Stomach smooth muscle (tissue), 2 donors: ENCODE measurements at regions not wholly inside any gene's neighbourhood (a gene's known extent, or its start where the extent isn't known, plus 50 kb on each side); places are given as distances from the start of the nearest gene placed in this dataset.

Source experiments
- H3K27ac ChIP-seq: one replicate; pipeline ENCODE4 v1.7.0; 2013; ENCODE audit warnings: mild to moderate bottlenecking, low read length, inconsistent platforms
- H3K27me3 ChIP-seq, 2 donors: one replicate each; pipeline ENCODE4 v1.7.0; 2013; ENCODE audit warnings: low read length in 2 of 2; ENCODE audit not compliant: insufficient read depth in 2 of 2, control insufficient read depth in 1 of 2
- H3K36me3 ChIP-seq, 2 donors: one replicate each; pipeline ENCODE4 v1.7.0; 2013; ENCODE audit warnings: low read length in 2 of 2; ENCODE audit not compliant: control insufficient read depth in 2 of 2, insufficient read depth in 2 of 2
- H3K4me1 ChIP-seq: one replicate; pipeline ENCODE4 v1.7.0; 2013; ENCODE audit warnings: low read length; ENCODE audit not compliant: control insufficient read depth, insufficient read depth
- H3K4me3 ChIP-seq, 2 donors: one replicate each; pipeline ENCODE4 v1.7.0; 2013; ENCODE audit warnings: low read length in 2 of 2
- H3K9ac ChIP-seq, 2 donors: one replicate each; pipeline ENCODE4 v1.7.0; 2013; ENCODE audit warnings: low read length in 2 of 2, mild to moderate bottlenecking in 1 of 2
- H3K9me3 ChIP-seq, 2 donors: one replicate each; pipeline ENCODE4 v1.7.0; 2013; ENCODE audit warnings: low read length in 2 of 2; ENCODE audit not compliant: control insufficient read depth in 2 of 2
- donor health status: healthy.
- donor health status: Pancreatic carcinoma.

- no peak overlapping the region for H3K4me3 ChIP-seq
- H3K36me3 ChIP-seq, result no peaks in the 10 kb centered on the region
- H3K4me1 ChIP-seq, result no peaks in the 10 kb centered on the region
- no peaks in the 10 kb centered on the region for H3K27me3 ChIP-seq
- no peak overlapping the region for H3K27ac ChIP-seq
- H3K9me3 ChIP-seq, result peaks cover 7 to 8% of the 10 kb centered on the region in 2 donors
- H3K9ac ChIP-seq, result no peak overlapping the region
Measured at GRCh38 chr6:917939-918338, 225.0 kb upstream of the EXOC2 start.

DNA sequence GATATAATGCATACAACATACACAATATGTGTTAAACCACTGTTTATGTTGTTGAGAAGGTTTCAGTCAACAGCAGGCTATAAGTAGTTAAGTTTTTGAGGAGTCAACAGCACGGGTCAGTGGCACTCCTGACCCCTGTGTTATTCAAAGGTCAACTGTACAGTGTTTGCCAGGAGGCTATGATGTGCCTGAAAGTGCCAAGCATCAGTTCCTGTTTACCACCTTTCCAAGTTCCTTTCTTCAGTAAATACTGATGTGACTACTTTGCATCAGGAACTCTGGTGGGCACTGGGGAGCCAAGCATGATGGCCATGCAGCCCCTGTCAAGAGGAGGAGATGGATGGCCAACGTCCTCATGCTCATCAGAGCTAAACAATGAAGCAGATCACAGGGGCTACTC is 224.4 kb upstream of the EXOC2 start:
- H3K27me3 ChIP-seq, result no peaks in the 10 kb centered on the region
- H3K9ac ChIP-seq, result no peak overlapping the region

GRCh38 chr6:916131-916530 is 223.2 kb upstream of the EXOC2 start:
- H3K27ac ChIP-seq, result no peak overlapping the region
- no peak overlapping the region for H3K4me3 ChIP-seq
- peaks cover 0 to 2% of the 10 kb centered on the region in 2 donors for H3K27me3 ChIP-seq
- H3K9me3 ChIP-seq, result peaks cover 1 to 3% of the 10 kb centered on the region in 2 donors
- H3K4me1 ChIP-seq, result peaks cover 5% of the 10 kb centered on the region
- no peak overlapping the region for H3K9ac ChIP-seq
- H3K36me3 ChIP-seq, result no peaks in the 10 kb centered on the region

More for the DNA sequence above, 224.4 kb upstream of the EXOC2 start:
- H3K4me3 ChIP-seq, result no peak overlapping the region
- H3K27ac ChIP-seq, result no peak overlapping the region
- H3K9me3 ChIP-seq, result peaks cover 7 to 8% of the 10 kb centered on the region in 2 donors
- no peaks in the 10 kb centered on the region for H3K36me3 ChIP-seq
- H3K4me1 ChIP-seq, result peaks cover 5% of the 10 kb centered on the region

DNA sequence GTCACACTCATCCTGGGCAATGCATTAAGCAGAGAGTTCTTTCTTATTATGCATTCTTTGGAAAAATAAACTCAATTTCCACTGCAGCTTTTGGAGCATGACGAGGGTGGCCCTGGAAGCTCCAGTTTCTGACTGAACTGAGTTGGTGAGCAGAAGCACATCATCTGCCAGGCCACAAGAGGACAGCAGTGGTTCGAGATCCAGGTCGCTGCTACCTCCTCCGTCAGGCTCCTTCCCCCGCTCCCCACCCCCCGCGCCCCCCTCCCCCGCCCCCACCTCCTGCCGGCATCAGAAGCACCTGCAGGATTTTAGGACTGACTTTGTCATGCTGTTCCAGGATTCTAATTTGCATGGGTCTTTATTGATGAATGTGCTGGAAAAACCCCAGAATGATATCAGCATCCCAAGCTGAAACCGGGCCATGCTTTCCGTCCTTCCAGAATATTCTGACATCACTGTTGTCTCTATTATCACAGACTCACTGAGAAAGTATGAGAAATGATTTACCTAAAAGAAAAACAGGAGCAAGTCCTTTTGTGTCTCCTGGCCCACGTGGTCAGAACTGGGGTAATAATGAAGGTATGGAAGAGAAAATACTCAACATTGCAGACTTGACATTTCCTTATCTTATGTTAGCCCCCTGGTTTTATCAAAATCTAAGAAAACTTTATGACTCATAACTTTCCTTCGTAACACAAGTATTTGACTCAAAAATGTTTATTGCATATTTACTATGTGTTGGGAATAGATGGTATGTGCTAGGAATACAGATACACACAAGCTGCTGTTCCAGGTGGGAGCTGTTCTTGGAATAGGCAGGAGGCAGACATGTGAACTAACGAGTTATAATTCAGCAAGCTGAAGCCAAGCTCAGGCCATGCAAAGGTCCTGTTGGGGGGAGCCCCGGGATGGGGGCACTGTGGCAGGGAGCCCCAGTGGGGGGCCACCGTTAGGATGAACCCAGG is 220.2 kb upstream of the EXOC2 start:
- Histone ChIP-seq H3K4me3 (no peak overlapping the region), H3K9ac (no peak overlapping the region), H3K27ac (no peak overlapping the region), H3K36me3 (no peaks in the 10 kb centered on the region), H3K4me1 (peaks cover 5% of the 10 kb centered on the region), H3K9me3 (no peaks in the 10 kb centered on the region), H3K27me3 (peaks cover 0 to 2% of the 10 kb centered on the region in 2 donors)

GRCh38 chr6:907928-908327 is 215.0 kb upstream of the EXOC2 start:
- Histone ChIP-seq H3K27me3 (peaks cover 0 to 2% of the 10 kb centered on the region in 2 donors), H3K27ac (no peak overlapping the region), H3K9me3 (no peaks in the 10 kb centered on the region), H3K4me1 (peaks cover 5% of the 10 kb centered on the region), H3K9ac (no peak overlapping the region), H3K36me3 (no peaks in the 10 kb centered on the region), H3K4me3 (no peak overlapping the region)

DNA sequence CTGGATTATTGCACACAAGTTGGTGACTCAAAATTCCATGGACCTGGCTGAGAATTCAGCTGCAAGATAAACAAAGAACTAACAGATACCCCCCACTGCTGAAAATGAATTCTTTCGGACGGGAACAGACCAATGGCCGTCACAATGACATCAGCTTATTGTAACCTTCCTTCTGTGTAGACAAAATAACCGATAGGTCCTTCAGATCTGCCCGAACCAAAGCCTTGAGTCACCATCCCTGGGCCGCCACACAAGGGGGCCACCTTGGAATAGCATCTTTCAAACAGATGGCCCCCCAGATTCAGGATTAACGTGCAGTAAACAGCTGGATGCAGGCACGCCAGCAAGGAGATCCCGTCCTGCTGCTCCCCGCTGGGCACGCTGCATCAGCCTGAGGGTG is 214.0 kb upstream of the EXOC2 start:
- Histone ChIP-seq H3K9ac (no peak overlapping the region), H3K36me3 (no peaks in the 10 kb centered on the region), H3K27me3 (peaks cover 0 to 2% of the 10 kb centered on the region in 2 donors), H3K27ac (no peak overlapping the region), H3K4me1 (peaks cover 7% of the 10 kb centered on the region), H3K9me3 (no peaks in the 10 kb centered on the region), H3K4me3 (no peak overlapping the region)

DNA sequence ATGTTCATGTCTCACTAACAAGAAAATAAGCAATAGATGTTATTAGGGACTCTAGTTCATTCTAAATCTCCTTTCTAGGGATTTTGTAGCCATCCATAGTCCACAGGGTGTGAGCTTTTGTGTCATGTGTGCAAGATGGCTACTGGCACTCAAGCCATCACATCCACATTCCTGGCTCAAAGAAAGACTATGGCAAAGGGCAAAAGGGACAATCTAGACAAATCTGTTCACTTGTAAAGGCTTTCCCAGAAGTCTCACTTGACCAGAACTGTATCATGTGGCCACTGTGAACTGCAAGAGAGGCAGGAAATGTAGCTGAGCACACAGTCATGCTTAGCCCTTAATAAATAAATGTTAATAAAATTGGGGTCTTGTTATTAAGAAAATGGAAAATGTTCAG is 212.6 kb upstream of the EXOC2 start:
- Histone ChIP-seq H3K4me1 (peaks cover 12% of the 10 kb centered on the region), H3K27ac (no peak overlapping the region), H3K36me3 (no peaks in the 10 kb centered on the region), H3K9ac (no peak overlapping the region), H3K27me3 (no peaks in the 10 kb centered on the region), H3K4me3 (no peak overlapping the region), H3K9me3 (no peaks in the 10 kb centered on the region)

- H3K9me3 ChIP-seq, result no peaks in the 10 kb centered on the region
- no peak overlapping the region for H3K4me3 ChIP-seq
- no peaks in the 10 kb centered on the region for H3K27me3 ChIP-seq
- H3K27ac ChIP-seq, result no peak overlapping the region
- H3K9ac ChIP-seq, result no peak overlapping the region
- peaks cover 13% of the 10 kb centered on the region for H3K4me1 ChIP-seq
- H3K36me3 ChIP-seq, result no peaks in the 10 kb centered on the region
Measured at GRCh38 chr6:904994-905393, 212.1 kb upstream of the EXOC2 start.

- H3K27ac ChIP-seq, result no peak overlapping the region
- H3K27me3 ChIP-seq, result no peaks in the 10 kb centered on the region
- no peak overlapping the region for H3K4me3 ChIP-seq
- no peaks in the 10 kb centered on the region for H3K9me3 ChIP-seq
- H3K9ac ChIP-seq, result no peak overlapping the region
- H3K4me1 ChIP-seq, result peaks cover 13% of the 10 kb centered on the region
- H3K36me3 ChIP-seq, result no peaks in the 10 kb centered on the region
Measured at GRCh38 chr6:903761-904160, 210.8 kb upstream of the EXOC2 start.

DNA sequence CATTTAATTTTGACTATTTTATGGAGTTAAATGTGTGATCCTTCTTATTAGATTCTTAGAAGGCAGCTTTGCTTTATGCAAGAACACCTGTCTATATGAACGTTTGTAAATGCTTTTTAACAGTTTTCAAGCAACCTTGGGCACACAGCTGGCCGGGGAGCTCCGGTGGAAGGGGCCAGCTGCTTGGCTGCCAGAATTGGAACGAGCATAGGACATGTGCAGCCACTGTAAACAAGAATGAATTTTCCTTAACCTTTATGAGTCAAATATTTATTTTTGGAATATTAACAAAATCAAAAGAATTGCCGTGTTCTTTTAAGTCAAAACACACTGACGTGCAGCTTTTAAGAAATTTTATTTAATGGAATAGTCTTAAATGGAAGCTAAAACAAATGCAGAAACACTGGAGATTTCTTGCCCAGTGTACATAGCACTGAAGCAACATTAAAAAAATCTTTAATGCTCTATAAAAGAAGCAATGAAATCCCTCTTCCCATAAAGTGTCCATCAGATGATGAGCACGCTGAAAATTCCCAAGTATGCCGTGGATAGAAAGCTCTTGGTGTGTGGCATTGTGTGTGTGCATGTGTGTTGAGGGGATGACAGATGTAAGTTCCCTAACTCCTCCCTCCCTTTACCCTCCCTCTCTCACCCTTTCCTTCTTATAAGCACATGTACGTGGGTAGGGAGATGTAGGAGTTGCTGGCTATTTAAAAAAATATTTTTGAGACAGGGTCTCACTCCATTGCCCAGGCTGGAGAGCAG is 208.9 kb upstream of the EXOC2 start:
- Histone ChIP-seq H3K27ac (no peak overlapping the region), H3K4me3 (peak overlapping the region in 1 of 2 donors; percentile 22), H3K9me3 (no peaks in the 10 kb centered on the region), H3K36me3 (no peaks in the 10 kb centered on the region), H3K9ac (no peak overlapping the region), H3K4me1 (peaks cover 15% of the 10 kb centered on the region), H3K27me3 (no peaks in the 10 kb centered on the region)
